ENCODE measurements at regions not wholly inside any gene's neighbourhood (a gene's known extent, or its start where the extent isn't known, plus 50 kb on each side); places are given as distances from the start of the nearest gene placed in this dataset.

- Histone ChIP-seq H3K9me3 (ENCODE audit: control insufficient read depth in 2 of 3, insufficient read depth in 1 of 3, low read length in 3 of 3) (no peaks in the 10 kb centered on the region), H3K36me3 (ENCODE audit: control insufficient read depth in 2 of 3, insufficient read depth in 3 of 3, low read length in 3 of 3) (no peaks in the 10 kb centered on the region), H3K27ac (ENCODE audit: low read depth in 2 of 2, low read length in 2 of 2) (no peak overlapping the region), H3K27me3 (ENCODE audit: control insufficient read depth, insufficient read depth, low read length) (no peaks in the 10 kb centered on the region), H3K9ac (ENCODE audit: low read length in 3 of 3) (no peak overlapping the region), H3K4me3 (ENCODE audit: low read length in 3 of 3) (no peak overlapping the region), H3K4me1 (ENCODE audit: control insufficient read depth in 2 of 3, insufficient read depth in 2 of 3, low read depth in 1 of 3, low read length in 3 of 3) (no peaks in the 10 kb centered on the region)
- FAIRE-seq (no peak), DNase-seq (no peak)
- intact Hi-C loops (cut with DNase I): no loop called here
- no peak for TF ChIP-seq CTCF (IDR thresholded peaks at IDR 0.05; ENCODE audit: borderline replicate concordance, extremely low read depth, insufficient read depth)
These were observed 575.6 kb downstream of the CPS1 start for GRCh38 chr2:211132046-211132445.

- no peaks in the 10 kb centered on the region for H3K27me3 ChIP-seq (ENCODE audit: control insufficient read depth, insufficient read depth, low read length)
- no peak for DNase-seq
- no peak overlapping the region for H3K27ac ChIP-seq (ENCODE audit: low read depth in 2 of 2, low read length in 2 of 2)
- no peak overlapping the region for H3K4me3 ChIP-seq (ENCODE audit: low read length in 3 of 3)
- no peaks in the 10 kb centered on the region for H3K9me3 ChIP-seq (ENCODE audit: control insufficient read depth in 2 of 3, insufficient read depth in 1 of 3, low read length in 3 of 3)
- no peak for TF ChIP-seq CTCF (IDR thresholded peaks at IDR 0.05; ENCODE audit: borderline replicate concordance, extremely low read depth, insufficient read depth)
- no peaks in the 10 kb centered on the region for H3K36me3 ChIP-seq (ENCODE audit: control insufficient read depth in 2 of 3, insufficient read depth in 3 of 3, low read length in 3 of 3)
- intact Hi-C loops (cut with DNase I): no loop called here
- no peaks in the 10 kb centered on the region for H3K4me1 ChIP-seq (ENCODE audit: control insufficient read depth in 2 of 3, insufficient read depth in 2 of 3, low read depth in 1 of 3, low read length in 3 of 3)
- no peak overlapping the region for H3K9ac ChIP-seq (ENCODE audit: low read length in 3 of 3)
- no peak for FAIRE-seq
These were observed 576.2 kb downstream of the CPS1 start for GRCh38 chr2:211132573-211132972.

GRCh38 chr2:211133766-211134165 is 577.4 kb downstream of the CPS1 start:
- Histone ChIP-seq H3K9me3 (ENCODE audit: control insufficient read depth in 2 of 3, insufficient read depth in 1 of 3, low read length in 3 of 3) (no peaks in the 10 kb centered on the region), H3K4me3 (ENCODE audit: low read length in 3 of 3) (no peak overlapping the region), H3K36me3 (ENCODE audit: control insufficient read depth in 2 of 3, insufficient read depth in 3 of 3, low read length in 3 of 3) (no peaks in the 10 kb centered on the region), H3K4me1 (ENCODE audit: control insufficient read depth in 2 of 3, insufficient read depth in 2 of 3, low read depth in 1 of 3, low read length in 3 of 3) (no peaks in the 10 kb centered on the region), H3K27ac (ENCODE audit: low read depth in 2 of 2, low read length in 2 of 2) (no peak overlapping the region), H3K9ac (ENCODE audit: low read length in 3 of 3) (no peak overlapping the region), H3K27me3 (ENCODE audit: control insufficient read depth, insufficient read depth, low read length) (no peaks in the 10 kb centered on the region)
- intact Hi-C loops (cut with DNase I): no loop called here
- DNase-seq (no peak), FAIRE-seq (no peak)
- TF ChIP-seq CTCF (IDR thresholded peaks at IDR 0.05; ENCODE audit: borderline replicate concordance, extremely low read depth, insufficient read depth): no peak

GRCh38 chr2:211138551-211138950 is 582.2 kb downstream of the CPS1 start:
- Histone ChIP-seq H3K36me3 (ENCODE audit: control insufficient read depth in 2 of 3, insufficient read depth in 3 of 3, low read length in 3 of 3) (no peaks in the 10 kb centered on the region), H3K27ac (ENCODE audit: low read depth in 2 of 2, low read length in 2 of 2) (no peak overlapping the region), H3K9me3 (ENCODE audit: control insufficient read depth in 2 of 3, insufficient read depth in 1 of 3, low read length in 3 of 3) (no peaks in the 10 kb centered on the region), H3K4me1 (ENCODE audit: control insufficient read depth in 2 of 3, insufficient read depth in 2 of 3, low read depth in 1 of 3, low read length in 3 of 3) (no peaks in the 10 kb centered on the region), H3K4me3 (ENCODE audit: low read length in 3 of 3) (no peak overlapping the region), H3K9ac (ENCODE audit: low read length in 3 of 3) (no peak overlapping the region), H3K27me3 (ENCODE audit: control insufficient read depth, insufficient read depth, low read length) (no peaks in the 10 kb centered on the region)
- no peak for FAIRE-seq
- DNase-seq: no peak
- no peak for TF ChIP-seq CTCF (IDR thresholded peaks at IDR 0.05; ENCODE audit: borderline replicate concordance, extremely low read depth, insufficient read depth)
- intact Hi-C loops (cut with DNase I): no loop called here
